PC-3 (cell line): ENCODE measurements at regions not wholly inside any gene's neighbourhood (a gene's known extent, or its start where the extent isn't known, plus 50 kb on each side); places are given as distances from the start of the nearest gene placed in this dataset.

Source experiments
- ATAC-seq: fragments of 200-7000 bp; cut with Tn5 transposase; 2 replicates; pipeline ENCODE4 v1.9.1; 2020; ENCODE audit warnings: mild to moderate bottlenecking, moderate library complexity
- BruUV-seq: library from RNA; stranded (reverse); fragments of 400-500 nt; replicated peaks from 2 replicates; lab custom pipeline; 2021; lab: Mats Ljungman, UMichigan
- CTCF ChIA-PET: fragments of 300-600 bp; sonication (Branson Sonifier 250); formaldehyde crosslinking; loops from one replicate; lab custom pipeline; 2022; ENCODE audit warnings: antibody characterized with exemption; lab: Charles Lee
- POLR2A ChIA-PET: fragments of 300-600 bp; sonication (Branson Sonifier 250); formaldehyde crosslinking; loops from one replicate; lab custom pipeline; 2022; ENCODE audit warnings: antibody characterized with exemption; ENCODE audit not compliant: unreplicated experiment; lab: Charles Lee
- DNase-seq: peaks from one replicate; pipeline ENCODE4 v3.0.0-alpha.2; 2015
- H2AFZ ChIP-seq: fragments of 300-600 bp; sonication (generic); 2 replicates; pipeline ENCODE4 v1.6.0; 2016; ENCODE audit warnings: antibody characterized with exemption, low read length
- H3F3A ChIP-seq: fragments of 300-600 bp; sonication (generic); one replicate; pipeline ENCODE4 v1.6.0; 2017; ENCODE audit warnings: antibody characterized with exemption, low read length, control low read depth, mild to moderate bottlenecking; ENCODE audit not compliant: unreplicated experiment
- H3K27ac ChIP-seq: fragments of 300-600 bp; sonication (generic); 2 replicates; pipeline ENCODE4 v1.5.1; 2016; ENCODE audit warnings: mild to moderate bottlenecking, low read length
- H3K27me3 ChIP-seq: fragments of 300-600 bp; sonication (generic); 2 replicates; pipeline ENCODE4 v1.6.1; 2016; ENCODE audit warnings: low read length, mixed read lengths
- H3K36me3 ChIP-seq: fragments of 300-600 bp; sonication (generic); 2 replicates; pipeline ENCODE4 v1.6.1; 2016; ENCODE audit warnings: low read depth, mixed run types, low read length, mixed read lengths
- H3K4me1 ChIP-seq: fragments of 300-600 bp; sonication (generic); 2 replicates; pipeline ENCODE4 v1.5.1; 2016; ENCODE audit warnings: low read length; ENCODE audit not compliant: insufficient read depth
- H3K4me2 ChIP-seq: fragments of 300-600 bp; sonication (generic); 2 replicates; pipeline ENCODE4 v1.6.0; 2016; ENCODE audit warnings: low read length
- H3K4me3 ChIP-seq: fragments of 300-600 bp; sonication (generic); 2 replicates; pipeline ENCODE4 v1.5.1; 2016; ENCODE audit warnings: mild to moderate bottlenecking, low read length, mixed read lengths
- H3K79me2 ChIP-seq: fragments of 300-600 bp; sonication (generic); 2 replicates; pipeline ENCODE4 v1.6.1; 2017; ENCODE audit warnings: low read length, mixed read lengths
- H3K9ac ChIP-seq: fragments of 300-600 bp; sonication (generic); 2 replicates; pipeline ENCODE4 v1.6.0; 2016; ENCODE audit warnings: mild to moderate bottlenecking, low read length
- H3K9me2 ChIP-seq: fragments of 300-600 bp; sonication (generic); replicated peaks from 2 replicates; pipeline ENCODE4 v1.6.1; 2016; ENCODE audit warnings: mixed run types, low read length, mixed read lengths
- H3K9me3 ChIP-seq: fragments of 300-600 bp; sonication (generic); 2 replicates; pipeline ENCODE4 v1.6.1; 2016; ENCODE audit warnings: low read length, mixed read lengths
- H4K20me1 ChIP-seq: fragments of 300-600 bp; sonication (generic); 2 replicates; pipeline ENCODE4 v1.6.1; 2016; ENCODE audit warnings: low read length, mixed read lengths
- CTCF ChIP-seq: fragments of 300-600 bp; sonication (generic); conservative IDR thresholded peaks from 2 replicates; pipeline ENCODE4 v1.5.1; 2017; ENCODE audit warnings: antibody characterized with exemption, low read depth, mild to moderate bottlenecking, low read length
- EZH2 ChIP-seq: fragments of 300-600 bp; sonication (generic); IDR thresholded peaks from one replicate; pipeline ENCODE4 v1.6.1; 2017; ENCODE audit warnings: antibody characterized with exemption, mild to moderate bottlenecking, low read length; ENCODE audit not compliant: unreplicated experiment
- EZH2phosphoT487 ChIP-seq: fragments of 300-600 bp; sonication (generic); IDR thresholded peaks from 2 replicates; pipeline ENCODE4 v1.6.1; 2018; ENCODE audit warnings: mild to moderate bottlenecking, antibody characterized with exemption, low read length, borderline replicate concordance
- intact Hi-C: fragments of 100-400 bp; cut with micrococcal nuclease; formaldehyde crosslinking; loops from 2 replicates; pipeline ENCODE4 v1.9.0; 2023

- CTCF ChIA-PET: no interaction called here
- H3K27me3 ChIP-seq: no peaks in the 10 kb centered on the region
- no peak overlapping the region for H3K9ac ChIP-seq
- H2AFZ ChIP-seq: no peak overlapping the region
- no peaks in the 10 kb centered on the region for H3K9me3 ChIP-seq
- DNase-seq (no peak), ATAC-seq (no peak)
- H3K4me3 ChIP-seq: no peak overlapping the region
- H3F3A ChIP-seq: no peaks in the 10 kb centered on the region
- peaks cover 20% of the 10 kb centered on the region for H3K4me1 ChIP-seq
- no peak overlapping the region for H3K4me2 ChIP-seq
- H3K79me2 ChIP-seq: no peaks in the 10 kb centered on the region
- no peak overlapping the region for H3K27ac ChIP-seq
- POLR2A ChIA-PET: no interaction called here
- H3K9me2 ChIP-seq: no peaks in the 10 kb centered on the region
- intact Hi-C loops: no loop called here
- no peak for TF ChIP-seq EZH2
- TF ChIP-seq CTCF: no peak
- TF ChIP-seq EZH2phosphoT487: no peak
- no peaks in the 10 kb centered on the region for H3K36me3 ChIP-seq
- H4K20me1 ChIP-seq: no peaks in the 10 kb centered on the region
- no TSS peak for BruUV-seq
Observed at GRCh38 chr4:81627590-81627989, 155.9 kb upstream of the RASGEF1B start.

- no peak overlapping the region for H2AFZ ChIP-seq
- no TSS peak for BruUV-seq
- H4K20me1 ChIP-seq: no peaks in the 10 kb centered on the region
- no peak overlapping the region for H3K4me2 ChIP-seq
- H3K9ac ChIP-seq: no peak overlapping the region
- no peaks in the 10 kb centered on the region for H3K36me3 ChIP-seq
- no peaks in the 10 kb centered on the region for H3K9me3 ChIP-seq
- H3K4me1 ChIP-seq: peaks cover 15% of the 10 kb centered on the region
- POLR2A ChIA-PET: no interaction called here
- CTCF ChIA-PET: no interaction called here
- no peak for DNase-seq
- no peaks in the 10 kb centered on the region for H3F3A ChIP-seq
- no peaks in the 10 kb centered on the region for H3K9me2 ChIP-seq
- intact Hi-C loops: no loop called here
- TF ChIP-seq CTCF (no peak), EZH2phosphoT487 (no peak)
- H3K27me3 ChIP-seq: no peaks in the 10 kb centered on the region
- no peak overlapping the region for H3K27ac ChIP-seq
- no peaks in the 10 kb centered on the region for H3K79me2 ChIP-seq
- ATAC-seq: no peak
- no peak overlapping the region for H3K4me3 ChIP-seq
Observed at GRCh38 chr4:81626851-81627250, 155.1 kb upstream of the RASGEF1B start.

- Histone ChIP-seq H3K36me3 (no peaks in the 10 kb centered on the region), H3K27ac (no peak overlapping the region), H3K79me2 (no peaks in the 10 kb centered on the region), H3K9ac (no peak overlapping the region), H4K20me1 (no peaks in the 10 kb centered on the region), H2AFZ (no peak overlapping the region), H3K4me2 (no peak overlapping the region), H3K4me3 (no peak overlapping the region), H3K9me3 (no peaks in the 10 kb centered on the region), H3K9me2 (no peaks in the 10 kb centered on the region), H3K27me3 (no peaks in the 10 kb centered on the region), H3K4me1 (peaks cover 4% of the 10 kb centered on the region; the same call in 1 of the 2 replicates), H3F3A (no peaks in the 10 kb centered on the region)
- intact Hi-C loops: no loop called here
- TF ChIP-seq EZH2phosphoT487 (no peak), EZH2 (no peak)
- ATAC-seq (no peak), DNase-seq (no peak)
- BruUV-seq: no TSS peak
- ChIA-PET POLR2A (no interaction called here), CTCF (no interaction called here)
Observed at GRCh38 chr4:81625422-81626417, 154.0 kb upstream of the RASGEF1B start.
